Astrocyte of the cerebellum (primary cell): ENCODE measurements at regions not wholly inside any gene's neighbourhood (a gene's known extent, or its start where the extent isn't known, plus 50 kb on each side); places are given as distances from the start of the nearest gene placed in this dataset.

Source experiments
- DNase-seq: peaks from one replicate; pipeline ENCODE4 v3.0.0-alpha.2; 2011; ENCODE audit warnings: low read depth
- H3K4me3 ChIP-seq: 2 replicates; pipeline ENCODE4 v1.5.1; 2011; ENCODE audit warnings: mild to moderate bottlenecking, low read depth, low read length, moderate library complexity
- in situ Hi-C: cut with HindIII; loops from 2 replicates; pipeline ENCODE4 v1.10.0; 2017; ENCODE audit warnings: low sequenced_read_pairs
- TF ChIP-seq, protein P1 (sequence below): IDR thresholded peaks from 2 replicates; pipeline ENCODE4 v1.5.1; 2012; ENCODE audit warnings: low read length, low read depth, moderate library complexity, mild to moderate bottlenecking; ENCODE audit errors: missing control alignments

DNA sequence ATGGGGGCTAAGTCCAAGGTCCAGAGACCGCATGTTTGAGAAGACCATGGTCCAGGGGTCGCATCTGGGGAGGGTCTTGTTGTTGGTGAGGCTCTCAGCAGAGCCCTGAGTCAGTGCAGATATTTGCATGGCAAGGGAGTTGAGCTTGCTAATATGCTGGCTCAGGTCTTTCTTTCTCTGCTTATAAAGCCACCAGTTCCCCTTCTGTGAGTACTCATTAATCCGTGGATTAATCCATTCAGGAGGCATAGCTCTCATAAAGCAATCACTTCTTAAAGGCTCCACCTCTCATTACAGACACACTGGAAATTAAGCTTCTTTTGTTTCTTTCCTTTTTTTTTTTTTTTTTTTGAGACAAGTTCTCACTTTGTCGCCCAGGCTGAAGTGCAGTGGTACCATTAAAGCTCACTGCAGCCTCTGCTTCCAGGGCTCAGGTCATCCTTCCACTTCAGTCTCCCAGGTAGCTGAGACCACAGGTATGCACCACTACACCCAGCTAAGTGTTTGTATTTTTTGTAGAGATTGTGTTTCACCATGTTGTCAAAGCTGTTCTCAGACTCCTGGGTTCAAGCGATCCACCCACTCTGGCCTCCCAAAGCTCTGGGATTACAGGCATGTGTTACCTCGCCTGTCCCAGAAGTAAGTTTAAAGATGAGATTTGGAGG, 216.4 kb downstream of the SLITRK5 start:
- in situ Hi-C loops: no loop called here
- TF ChIP-seq, protein P1, sequence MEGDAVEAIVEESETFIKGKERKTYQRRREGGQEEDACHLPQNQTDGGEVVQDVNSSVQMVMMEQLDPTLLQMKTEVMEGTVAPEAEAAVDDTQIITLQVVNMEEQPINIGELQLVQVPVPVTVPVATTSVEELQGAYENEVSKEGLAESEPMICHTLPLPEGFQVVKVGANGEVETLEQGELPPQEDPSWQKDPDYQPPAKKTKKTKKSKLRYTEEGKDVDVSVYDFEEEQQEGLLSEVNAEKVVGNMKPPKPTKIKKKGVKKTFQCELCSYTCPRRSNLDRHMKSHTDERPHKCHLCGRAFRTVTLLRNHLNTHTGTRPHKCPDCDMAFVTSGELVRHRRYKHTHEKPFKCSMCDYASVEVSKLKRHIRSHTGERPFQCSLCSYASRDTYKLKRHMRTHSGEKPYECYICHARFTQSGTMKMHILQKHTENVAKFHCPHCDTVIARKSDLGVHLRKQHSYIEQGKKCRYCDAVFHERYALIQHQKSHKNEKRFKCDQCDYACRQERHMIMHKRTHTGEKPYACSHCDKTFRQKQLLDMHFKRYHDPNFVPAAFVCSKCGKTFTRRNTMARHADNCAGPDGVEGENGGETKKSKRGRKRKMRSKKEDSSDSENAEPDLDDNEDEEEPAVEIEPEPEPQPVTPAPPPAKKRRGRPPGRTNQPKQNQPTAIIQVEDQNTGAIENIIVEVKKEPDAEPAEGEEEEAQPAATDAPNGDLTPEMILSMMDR: no peak
- no peak for DNase-seq
- H3K4me3 ChIP-seq: no peak overlapping the region

DNA sequence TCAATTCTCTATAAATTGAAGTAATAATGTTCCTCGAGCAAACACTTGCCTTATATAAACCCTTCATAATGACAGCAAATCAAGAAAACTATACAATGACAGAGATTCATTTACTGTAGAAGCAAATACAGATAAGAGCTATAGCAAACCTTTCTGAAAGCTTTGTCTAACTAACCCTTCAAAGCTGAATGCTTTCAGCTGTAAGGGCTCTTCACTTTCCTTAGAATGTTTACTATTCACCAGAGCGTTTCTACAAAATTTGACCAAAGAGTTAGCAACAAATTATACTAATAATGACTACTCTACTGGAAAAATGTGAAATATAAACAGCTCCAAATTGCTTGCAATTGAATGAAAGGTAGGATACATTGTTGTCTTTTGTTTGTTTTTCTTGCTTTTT, 218.1 kb downstream of the SLITRK5 start:
- TF ChIP-seq, protein P1: no peak
- in situ Hi-C loops: no loop called here
- DNase-seq: no peak
- no peak overlapping the region for H3K4me3 ChIP-seq

DNA sequence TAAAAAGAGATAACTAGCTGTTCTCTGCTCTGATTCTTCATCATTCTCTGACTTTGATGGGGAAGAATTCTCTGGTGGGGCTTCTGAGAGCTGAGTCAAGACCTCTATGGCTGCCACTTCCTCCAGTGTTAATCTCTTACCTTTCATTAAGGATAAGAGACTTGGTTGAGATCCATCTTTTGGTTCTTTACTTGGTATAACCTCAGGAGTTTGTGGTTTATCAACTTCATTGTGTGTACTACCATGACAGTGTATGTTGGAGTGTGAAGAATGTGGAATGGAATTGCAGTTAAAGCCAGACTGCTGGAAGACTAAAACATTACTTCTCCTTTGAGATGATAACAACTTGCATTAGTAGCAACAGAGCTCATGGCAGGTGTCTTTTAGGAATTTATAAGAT, 222.0 kb downstream of the SLITRK5 start:
- in situ Hi-C loops: no loop called here
- TF ChIP-seq, protein P1: no peak
- H3K4me3 ChIP-seq: no peak overlapping the region
- peak; percentile 2 for DNase-seq

DNA sequence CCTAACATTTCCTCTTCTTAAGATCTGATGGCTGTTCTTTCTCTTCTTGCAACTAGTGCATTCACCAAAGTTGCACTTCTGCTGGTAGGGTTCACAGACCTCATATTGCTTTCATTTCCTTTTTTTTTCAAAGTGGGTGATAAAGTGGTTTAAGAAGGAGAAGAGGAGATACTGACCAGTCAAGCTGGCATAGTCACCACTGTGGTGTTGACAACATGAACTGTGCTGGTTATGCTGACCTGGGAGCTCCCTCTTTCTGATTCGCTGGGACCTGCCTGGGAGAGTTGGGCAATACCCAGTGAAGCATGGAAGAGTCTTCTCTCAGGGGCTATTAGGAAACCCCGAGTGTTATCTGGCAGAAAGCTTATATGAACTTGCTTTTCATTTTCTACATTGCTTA, 222.9 kb downstream of the SLITRK5 start:
- no peak overlapping the region for H3K4me3 ChIP-seq
- in situ Hi-C loops: no loop called here
- TF ChIP-seq, protein P1: no peak
- DNase-seq: no peak

DNA sequence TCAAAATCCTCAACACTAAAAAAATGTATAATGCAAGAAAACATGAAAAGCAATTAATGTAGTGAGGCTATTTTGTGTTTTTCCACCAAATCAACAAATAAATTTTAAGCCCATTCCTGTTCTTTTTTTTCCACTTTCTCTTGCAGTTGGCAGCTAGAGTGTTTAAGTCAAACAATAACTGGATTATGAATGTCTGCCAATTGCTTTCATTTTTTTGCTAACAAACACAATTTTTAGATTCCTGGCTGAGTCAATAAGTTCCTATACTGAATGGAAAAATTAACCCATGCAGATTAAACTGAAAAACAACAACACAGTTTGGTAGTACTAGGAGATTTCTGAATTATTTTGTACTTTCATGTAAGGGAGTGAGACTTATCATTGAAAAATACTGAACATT, 232.4 kb downstream of the SLITRK5 start:
- TF ChIP-seq, protein P1: no peak
- H3K4me3 ChIP-seq: no peak overlapping the region
- in situ Hi-C loops: no loop called here
- peak; percentile 19 for DNase-seq

DNA sequence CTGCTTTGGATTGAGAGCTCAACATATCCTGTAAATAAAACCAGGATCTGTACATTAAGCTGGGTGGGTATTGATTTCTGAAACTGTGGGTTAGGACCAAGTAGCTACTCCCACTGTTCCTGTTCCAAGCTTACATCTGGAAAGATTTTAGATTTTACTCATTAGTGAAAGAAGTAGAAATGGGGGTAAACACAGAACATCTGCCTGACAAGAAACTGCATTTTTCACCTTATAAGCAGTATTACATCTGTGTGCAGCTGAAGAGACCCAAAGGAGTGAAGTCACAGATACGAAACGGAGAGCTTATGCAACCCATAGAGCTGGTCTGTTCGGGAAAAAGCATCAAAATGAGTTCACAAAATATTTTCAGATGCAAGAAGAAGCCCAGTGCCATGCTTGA, 235.2 kb downstream of the SLITRK5 start:
- TF ChIP-seq, protein P1: no peak
- DNase-seq: no peak
- no peak overlapping the region for H3K4me3 ChIP-seq
- in situ Hi-C loops: no loop called here
